Rectal smooth muscle tissue (tissue), 1 donor: ENCODE measurements at regions not wholly inside any gene's neighbourhood (a gene's known extent, or its start where the extent isn't known, plus 50 kb on each side); places are given as distances from the start of the nearest gene placed in this dataset.
"Not testable (repeated sequence)": the region's sequence is repeated elsewhere in the genome, so short reads cannot be mapped to it uniquely, and the experiment has no call there.

Source experiments
- H3K27ac ChIP-seq: one replicate; pipeline ENCODE4 v1.7.0; 2013; ENCODE audit warnings: low read depth, low read length, inconsistent platforms
- H3K27me3 ChIP-seq: one replicate; pipeline ENCODE4 v1.7.0; 2013; ENCODE audit warnings: low read length; ENCODE audit not compliant: control insufficient read depth, insufficient read depth
- H3K36me3 ChIP-seq: one replicate; pipeline ENCODE4 v1.7.0; 2013; ENCODE audit warnings: low read length; ENCODE audit not compliant: control insufficient read depth, insufficient read depth
- H3K4me1 ChIP-seq: one replicate; pipeline ENCODE4 v1.7.0; 2013; ENCODE audit warnings: low read length; ENCODE audit not compliant: control insufficient read depth, insufficient read depth
- H3K4me3 ChIP-seq: one replicate; pipeline ENCODE4 v1.7.0; 2013; ENCODE audit warnings: low read length
- H3K9ac ChIP-seq: one replicate; pipeline ENCODE4 v1.7.0; 2013; ENCODE audit warnings: low read length

- no peaks in the 10 kb centered on the region for H3K36me3 ChIP-seq
- no peak overlapping the region for H3K4me3 ChIP-seq
- H3K27ac ChIP-seq: no peak overlapping the region
- no peak overlapping the region for H3K9ac ChIP-seq
- H3K27me3 ChIP-seq: no peaks in the 10 kb centered on the region
- no peaks in the 10 kb centered on the region for H3K4me1 ChIP-seq
Measured at GRCh38 chr5:105197531-105197930, 1634.9 kb upstream of the NUDT12 start.

GRCh38 chr5:105195765-105196164 lies 1633.2 kb upstream of the NUDT12 start:
- Histone ChIP-seq H3K27ac (no peak overlapping the region), H3K9ac (no peak overlapping the region), H3K4me1 (no peaks in the 10 kb centered on the region), H3K27me3 (no peaks in the 10 kb centered on the region), H3K4me3 (no peak overlapping the region), H3K36me3 (no peaks in the 10 kb centered on the region)

DNA sequence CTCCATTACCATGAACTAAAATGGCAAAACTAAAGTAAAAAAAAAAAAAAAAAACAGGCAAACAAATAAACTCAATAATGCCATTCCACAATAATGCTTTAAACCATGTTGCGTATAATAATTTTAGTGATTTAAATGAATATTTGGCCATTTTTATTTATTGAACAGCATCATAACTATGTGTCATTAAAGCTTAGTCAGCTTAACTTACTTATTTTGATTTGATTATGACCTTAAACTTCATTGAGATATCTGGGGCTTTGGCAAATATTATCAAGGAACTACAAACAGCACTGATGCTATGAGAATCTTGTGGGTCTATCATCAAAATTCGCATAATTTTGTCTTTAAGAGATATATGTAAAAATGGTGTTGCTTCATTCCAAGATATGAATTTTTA lies 1610.3 kb upstream of the NUDT12 start:
- Histone ChIP-seq H3K9ac (no peak overlapping the region), H3K27ac (no peak overlapping the region), H3K4me1 (no peaks in the 10 kb centered on the region), H3K36me3 (no peaks in the 10 kb centered on the region), H3K27me3 (no peaks in the 10 kb centered on the region), H3K4me3 (no peak overlapping the region)

GRCh38 chr5:105168806-105169205 lies 1606.2 kb upstream of the NUDT12 start:
- Histone ChIP-seq H3K4me1 (no peaks in the 10 kb centered on the region), H3K27ac (no peak overlapping the region), H3K4me3 (no peak overlapping the region), H3K36me3 (no peaks in the 10 kb centered on the region), H3K27me3 (no peaks in the 10 kb centered on the region), H3K9ac (no peak overlapping the region)

DNA sequence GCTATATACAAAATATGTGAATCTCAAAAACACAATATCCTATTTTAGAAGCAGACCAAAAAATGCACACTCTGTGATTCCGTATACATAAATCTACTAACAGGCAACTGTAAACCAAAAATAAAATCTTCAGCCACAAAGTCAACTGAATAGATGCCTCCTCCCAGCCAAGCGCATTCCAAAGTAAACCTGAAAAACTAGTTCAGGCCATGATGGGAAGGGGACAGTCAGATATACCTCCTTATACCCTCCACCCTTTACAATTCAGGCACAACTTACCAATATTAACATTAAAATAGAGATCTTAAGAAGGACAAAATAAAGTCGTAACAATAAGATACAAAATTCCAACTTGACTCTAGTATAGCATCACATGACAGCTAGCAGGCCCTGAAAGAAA lies 1604.5 kb upstream of the NUDT12 start:
- Histone ChIP-seq H3K27ac (no peak overlapping the region), H3K4me1 (no peaks in the 10 kb centered on the region), H3K9ac (no peak overlapping the region), H3K27me3 (no peaks in the 10 kb centered on the region), H3K4me3 (no peak overlapping the region), H3K36me3 (no peaks in the 10 kb centered on the region)

DNA sequence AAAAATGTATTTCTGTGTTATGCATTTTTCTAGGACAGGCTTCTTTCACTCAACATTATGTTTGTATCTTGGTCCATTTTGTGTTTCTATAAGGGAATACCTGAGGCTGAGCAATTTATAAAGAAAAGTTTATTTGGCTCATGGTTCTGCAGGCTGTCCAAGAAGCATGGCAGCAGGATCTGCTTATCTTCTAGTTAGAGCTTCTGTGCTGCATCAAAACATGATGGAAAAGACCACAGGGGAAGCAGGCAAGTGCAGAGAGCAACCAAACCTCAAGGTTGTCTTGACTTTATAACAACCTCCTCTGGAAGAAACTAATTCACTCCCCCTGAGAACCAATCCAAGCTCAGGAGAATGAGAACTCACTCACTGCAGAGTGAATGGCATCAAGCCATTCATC lies 1601.0 kb upstream of the NUDT12 start:
- H3K4me3 ChIP-seq: no peak overlapping the region
- H3K9ac ChIP-seq: no peak overlapping the region
- H3K4me1 ChIP-seq: no peaks in the 10 kb centered on the region
- no peak overlapping the region for H3K27ac ChIP-seq
- no peaks in the 10 kb centered on the region for H3K36me3 ChIP-seq
- H3K27me3 ChIP-seq: no peaks in the 10 kb centered on the region

- H3K36me3 ChIP-seq, H3K4me1 ChIP-seq, H3K27ac ChIP-seq, H3K4me3 ChIP-seq, H3K27me3 ChIP-seq, H3K9ac ChIP-seq: not testable (repeated sequence)
Measured at GRCh38 chr5:105162557-105162956, 1600.0 kb upstream of the NUDT12 start.

GRCh38 chr5:105158526-105158925 lies 1595.9 kb upstream of the NUDT12 start:
- no peaks in the 10 kb centered on the region for H3K27me3 ChIP-seq
- no peak overlapping the region for H3K4me3 ChIP-seq
- H3K27ac ChIP-seq: no peak overlapping the region
- H3K9ac ChIP-seq: no peak overlapping the region
- H3K4me1 ChIP-seq: peaks cover 3% of the 10 kb centered on the region
- no peaks in the 10 kb centered on the region for H3K36me3 ChIP-seq

GRCh38 chr5:105150323-105150722 lies 1587.7 kb upstream of the NUDT12 start:
- H3K27me3 ChIP-seq: no peaks in the 10 kb centered on the region
- H3K9ac ChIP-seq: no peak overlapping the region
- H3K36me3 ChIP-seq: no peaks in the 10 kb centered on the region
- H3K27ac ChIP-seq: no peak overlapping the region
- H3K4me3 ChIP-seq: no peak overlapping the region
- H3K4me1 ChIP-seq: peaks cover 3% of the 10 kb centered on the region

DNA sequence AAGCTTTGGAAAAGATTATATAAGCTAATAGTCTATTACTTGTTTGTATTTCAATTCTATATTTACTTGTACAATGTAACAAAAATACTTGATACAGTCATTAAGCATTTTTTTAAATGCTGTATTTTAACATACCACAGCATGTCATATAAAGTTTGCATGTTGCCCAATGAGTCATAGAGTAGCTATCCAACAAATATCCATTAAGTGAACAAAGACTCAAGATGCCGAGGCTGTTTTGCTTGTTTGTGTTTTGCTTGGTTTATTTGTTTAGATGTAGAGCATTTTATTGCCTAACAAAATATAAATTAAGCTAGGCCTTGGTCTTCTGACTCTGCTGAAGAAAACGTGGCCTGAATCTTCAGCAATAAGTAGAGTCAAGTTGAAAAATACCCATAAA lies 1584.3 kb upstream of the NUDT12 start:
- no peak overlapping the region for H3K27ac ChIP-seq
- no peaks in the 10 kb centered on the region for H3K4me1 ChIP-seq
- no peaks in the 10 kb centered on the region for H3K27me3 ChIP-seq
- H3K9ac ChIP-seq: no peak overlapping the region
- no peak overlapping the region for H3K4me3 ChIP-seq
- H3K36me3 ChIP-seq: no peaks in the 10 kb centered on the region

DNA sequence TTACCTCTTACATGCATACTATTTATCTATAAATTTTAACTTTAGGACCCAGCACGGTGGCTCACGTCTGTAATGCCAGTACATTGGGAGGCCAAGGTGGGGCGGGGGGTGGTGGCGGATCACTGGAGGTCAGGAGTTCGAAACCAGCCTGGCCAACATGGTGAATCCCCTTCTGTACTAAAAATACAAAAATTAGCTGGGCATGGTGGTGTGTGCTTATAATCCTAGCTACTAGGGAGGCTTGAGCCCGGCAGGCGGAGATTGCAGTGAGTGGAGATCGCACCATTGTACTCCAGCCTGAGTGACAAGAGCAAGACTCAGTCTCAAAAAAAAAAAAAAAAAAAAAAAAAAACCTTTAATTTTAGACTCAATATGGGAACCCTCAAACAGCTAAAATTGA lies 1582.6 kb upstream of the NUDT12 start:
- no peak overlapping the region for H3K27ac ChIP-seq
- no peak overlapping the region for H3K4me3 ChIP-seq
- H3K36me3 ChIP-seq: no peaks in the 10 kb centered on the region
- H3K27me3 ChIP-seq: no peaks in the 10 kb centered on the region
- no peak overlapping the region for H3K9ac ChIP-seq
- no peaks in the 10 kb centered on the region for H3K4me1 ChIP-seq

- H3K27ac ChIP-seq: no peak overlapping the region
- H3K4me3 ChIP-seq: no peak overlapping the region
- H3K9ac ChIP-seq: no peak overlapping the region
- H3K4me1 ChIP-seq: no peaks in the 10 kb centered on the region
- no peaks in the 10 kb centered on the region for H3K27me3 ChIP-seq
- no peaks in the 10 kb centered on the region for H3K36me3 ChIP-seq
Measured at GRCh38 chr5:105134328-105134727, 1571.7 kb upstream of the NUDT12 start.

DNA sequence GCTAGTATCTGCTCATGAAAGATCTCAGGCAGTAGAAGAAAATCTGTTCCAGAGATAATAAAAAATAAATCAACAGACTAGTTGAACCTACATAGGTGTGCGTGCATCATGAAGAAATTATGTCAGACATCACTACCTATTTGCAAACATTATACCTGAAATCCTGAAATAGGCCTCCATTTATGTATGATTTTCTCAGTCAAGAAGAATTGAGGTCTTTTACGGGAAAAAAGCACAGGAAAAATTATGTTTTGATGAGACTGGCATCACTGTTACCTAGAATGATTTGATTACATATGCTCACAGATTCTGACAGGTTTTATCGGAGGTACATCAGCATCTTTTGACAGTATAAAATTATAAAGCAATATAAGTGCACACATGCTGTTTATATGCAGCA lies 1570.5 kb upstream of the NUDT12 start:
- no peaks in the 10 kb centered on the region for H3K4me1 ChIP-seq
- H3K36me3 ChIP-seq: no peaks in the 10 kb centered on the region
- H3K4me3 ChIP-seq: no peak overlapping the region
- no peak overlapping the region for H3K9ac ChIP-seq
- no peak overlapping the region for H3K27ac ChIP-seq
- H3K27me3 ChIP-seq: no peaks in the 10 kb centered on the region

- no peaks in the 10 kb centered on the region for H3K36me3 ChIP-seq
- no peak overlapping the region for H3K9ac ChIP-seq
- H3K4me1 ChIP-seq: no peaks in the 10 kb centered on the region
- no peak overlapping the region for H3K4me3 ChIP-seq
- no peak overlapping the region for H3K27ac ChIP-seq
- no peaks in the 10 kb centered on the region for H3K27me3 ChIP-seq
Measured at GRCh38 chr5:105132581-105132980, 1570.0 kb upstream of the NUDT12 start.
